ENCODE measurements at regions not wholly inside any gene's neighbourhood (a gene's known extent, or its start where the extent isn't known, plus 50 kb on each side); places are given as distances from the start of the nearest gene placed in this dataset.
"Not testable (repeated sequence)": the region's sequence is repeated elsewhere in the genome, so short reads cannot be mapped to it uniquely, and the experiment has no call there.

DNA sequence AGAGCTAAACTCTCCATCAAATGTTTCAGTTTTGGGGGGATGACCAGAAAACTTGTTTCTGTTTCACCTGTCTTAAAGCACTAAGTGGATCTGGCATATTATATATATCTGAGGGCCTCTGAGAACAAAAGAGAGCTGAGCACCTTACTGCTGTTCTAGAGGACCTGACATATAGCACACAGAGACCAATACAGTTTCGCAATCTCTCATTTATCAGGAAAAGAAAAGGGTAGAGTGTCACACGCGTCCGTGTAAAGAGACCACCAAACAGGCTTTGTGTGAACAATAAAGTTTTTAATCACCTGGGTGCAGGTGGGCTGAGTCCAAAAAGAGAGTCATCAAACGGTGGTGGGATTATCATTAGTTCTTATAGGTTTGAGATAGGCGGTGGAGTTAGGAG, 434.5 kb upstream of the KCND2 start:
- DNase-seq (ENCODE audit: low read depth in 2 of 2), result no peak

DNA sequence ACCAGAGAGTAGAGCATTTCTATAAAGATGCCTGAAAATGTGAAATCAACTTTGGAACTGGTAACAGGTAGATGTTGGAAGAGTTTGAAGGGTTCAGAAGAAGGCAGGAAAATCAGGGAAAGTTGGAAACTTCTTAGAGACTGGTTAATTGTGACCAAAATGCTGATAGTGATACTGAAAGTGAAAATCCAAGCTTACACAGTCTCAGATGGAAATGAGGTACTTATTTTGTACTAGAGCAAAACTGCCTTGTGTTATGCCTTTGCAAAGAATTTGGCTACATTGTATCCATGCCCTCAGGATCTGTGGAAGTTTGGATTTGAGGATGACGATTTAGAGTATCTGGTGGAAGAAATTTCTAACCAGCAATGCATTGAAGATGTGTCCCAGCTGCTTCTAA, 430.6 kb upstream of the KCND2 start:
- no peak for DNase-seq (ENCODE audit: low read depth in 2 of 2)

DNA sequence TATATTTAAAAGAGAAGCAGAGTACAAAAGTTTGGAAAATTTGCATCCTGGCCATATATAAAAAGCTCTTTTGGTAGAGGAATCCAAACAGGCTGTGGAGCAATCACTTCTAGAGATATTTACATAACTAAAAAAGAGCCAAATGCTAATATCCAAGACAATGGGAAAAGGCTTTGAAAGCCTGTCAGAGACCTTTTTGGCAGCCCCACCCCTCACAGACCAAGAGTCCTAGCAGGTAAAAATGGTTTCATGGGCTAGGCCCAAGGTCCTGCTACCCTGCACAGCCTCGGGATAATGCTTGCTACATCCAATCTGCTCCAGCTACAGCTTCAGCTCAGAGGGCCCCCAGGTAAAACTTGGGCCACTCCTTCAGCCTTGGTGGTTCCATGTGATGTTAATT, 430.2 kb upstream of the KCND2 start:
- no peak for DNase-seq (ENCODE audit: low read depth in 2 of 2)

- DNase-seq (ENCODE audit: low read depth in 2 of 2), result no peak
Measured at GRCh38 chr7:119861385-119861784, 411.6 kb upstream of the KCND2 start.

GRCh38 chr7:119868387-119868786, 404.6 kb upstream of the KCND2 start:
- DNase-seq (ENCODE audit: low read depth in 2 of 2), result no peak

DNA sequence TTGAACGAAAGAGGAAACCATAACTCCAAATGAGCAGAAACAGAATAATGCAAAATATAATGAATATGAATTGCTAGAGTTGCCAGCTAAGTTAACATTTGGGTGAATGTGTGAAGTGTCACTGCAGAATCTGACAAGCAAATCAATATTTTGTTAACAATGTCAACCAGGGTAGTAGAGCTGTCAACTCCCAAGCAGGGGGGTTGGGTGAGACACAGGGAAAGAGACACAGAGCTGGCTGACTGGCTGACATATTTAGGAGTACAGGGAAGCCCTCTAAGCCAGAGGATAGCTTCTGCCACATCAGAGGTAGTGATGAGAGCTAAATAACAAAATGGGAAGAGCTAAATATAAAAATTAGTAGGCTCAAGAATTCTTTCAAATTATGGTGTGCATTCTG, 393.1 kb upstream of the KCND2 start:
- no peak for DNase-seq (ENCODE audit: low read depth in 2 of 2)

- DNase-seq (ENCODE audit: low read depth in 2 of 2), result no peak
Measured at GRCh38 chr7:119886007-119886406, 387.0 kb upstream of the KCND2 start.

DNA sequence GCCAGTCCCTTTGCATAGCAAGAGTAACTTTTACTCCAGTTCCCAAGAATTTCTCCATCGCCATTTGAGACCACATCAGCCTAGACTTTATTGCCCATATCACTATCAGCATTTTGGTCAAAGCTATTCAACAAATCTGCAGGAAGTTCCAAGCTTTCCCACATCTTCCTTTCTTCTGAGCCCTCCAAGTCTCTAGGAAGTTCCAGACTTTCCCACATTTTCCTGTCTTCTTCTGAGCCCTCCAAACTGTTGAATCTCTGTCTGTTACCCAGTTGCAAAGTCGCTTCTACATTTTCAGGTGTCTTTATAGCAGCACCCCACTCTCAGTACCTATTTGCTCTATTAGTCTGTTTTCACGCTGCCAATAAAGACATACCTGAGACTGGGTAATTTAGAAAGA, 386.4 kb upstream of the KCND2 start:
- DNase-seq (ENCODE audit: low read depth in 2 of 2), result not testable (repeated sequence)

DNA sequence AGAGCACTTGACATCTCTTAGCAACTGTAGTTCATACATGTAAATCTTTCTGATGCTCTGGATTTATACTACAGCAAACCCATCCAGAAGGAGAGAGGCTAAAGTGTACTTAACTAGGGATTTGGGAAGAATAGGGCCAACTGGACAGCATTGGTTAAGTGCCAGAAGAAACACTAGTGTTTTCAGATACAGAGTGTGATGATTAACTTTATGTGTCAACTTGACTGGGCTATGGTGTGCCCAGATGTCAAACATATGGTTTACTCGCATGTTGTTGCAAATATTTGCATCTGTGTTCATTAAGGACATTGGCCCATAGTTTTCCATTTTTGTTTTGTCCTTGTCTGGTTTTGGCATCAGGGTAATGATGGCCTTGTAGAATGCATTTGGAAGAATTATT, 384.7 kb upstream of the KCND2 start:
- DNase-seq (ENCODE audit: low read depth in 2 of 2), result no peak

DNA sequence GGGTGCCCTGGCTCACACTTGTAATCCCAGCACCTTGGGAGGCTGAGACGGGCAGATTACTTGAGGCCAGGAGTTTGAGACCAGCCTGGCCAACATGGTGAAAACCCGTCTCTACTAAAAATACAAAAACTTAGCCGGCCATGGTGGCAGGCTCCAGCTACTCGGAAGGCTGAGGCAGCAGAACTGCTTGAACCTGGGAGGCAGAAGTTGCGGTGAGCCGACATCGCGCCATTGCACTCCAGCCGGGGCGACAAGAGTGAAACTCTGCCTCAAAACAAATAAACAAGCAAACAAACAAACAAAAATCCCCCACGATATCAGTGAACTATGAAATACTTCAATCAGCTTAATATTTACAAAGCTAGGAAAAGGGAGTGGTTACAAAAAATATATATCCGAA, 382.3 kb upstream of the KCND2 start:
- DNase-seq (ENCODE audit: low read depth in 2 of 2), result no peak

GRCh38 chr7:119895320-119895719, 377.7 kb upstream of the KCND2 start:
- no peak for DNase-seq (ENCODE audit: low read depth in 2 of 2)

- no peak for DNase-seq (ENCODE audit: low read depth in 2 of 2)
Measured at GRCh38 chr7:119896386-119896785, 376.6 kb upstream of the KCND2 start.

- no peak for DNase-seq (ENCODE audit: low read depth in 2 of 2)
Measured at GRCh38 chr7:119900996-119901672, 371.8 kb upstream of the KCND2 start.

- no peak for DNase-seq (ENCODE audit: low read depth in 2 of 2)
Measured at GRCh38 chr7:119903085-119903484, 369.9 kb upstream of the KCND2 start.

DNA sequence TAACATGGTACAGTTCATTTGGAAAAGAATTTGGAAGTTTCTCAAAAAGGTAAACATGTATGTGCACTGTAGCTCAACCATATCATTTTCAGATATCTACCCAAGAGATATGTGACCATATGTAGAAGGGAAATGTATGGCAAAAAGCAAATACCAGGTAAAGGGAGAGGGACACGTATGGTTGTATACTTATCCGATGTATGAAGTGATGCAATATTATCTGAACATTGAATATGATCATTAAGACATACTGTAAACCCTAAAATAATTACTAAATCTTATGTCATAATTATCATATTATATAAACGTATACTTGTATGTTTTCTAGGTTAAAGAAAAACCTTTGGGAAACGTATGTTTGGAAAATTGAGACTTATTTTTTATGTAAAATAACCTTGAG, 367.5 kb upstream of the KCND2 start:
- DNase-seq (ENCODE audit: low read depth in 2 of 2), result no peak

- no peak for DNase-seq (ENCODE audit: low read depth in 2 of 2)
Measured at GRCh38 chr7:119908948-119909347, 364.0 kb upstream of the KCND2 start.

DNA sequence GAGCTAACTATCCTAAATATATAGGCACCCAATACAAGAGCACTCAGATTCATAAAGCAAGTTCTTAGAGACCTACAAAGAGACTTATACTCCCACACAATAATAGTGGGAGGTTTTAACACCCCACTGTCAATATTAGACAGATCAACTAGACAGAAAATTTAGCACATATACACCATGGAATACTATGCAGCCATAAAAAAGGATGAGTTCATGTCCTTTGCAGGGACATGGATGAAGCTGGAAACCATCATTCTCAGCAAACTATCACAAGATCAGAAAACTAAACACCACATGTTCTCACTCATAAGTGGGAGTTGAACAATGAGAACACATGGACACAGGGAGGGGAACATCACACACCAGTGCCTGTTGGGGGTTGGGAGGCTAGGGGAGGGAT, 358.9 kb upstream of the KCND2 start:
- not testable (repeated sequence) for DNase-seq (ENCODE audit: low read depth in 2 of 2)

DNA sequence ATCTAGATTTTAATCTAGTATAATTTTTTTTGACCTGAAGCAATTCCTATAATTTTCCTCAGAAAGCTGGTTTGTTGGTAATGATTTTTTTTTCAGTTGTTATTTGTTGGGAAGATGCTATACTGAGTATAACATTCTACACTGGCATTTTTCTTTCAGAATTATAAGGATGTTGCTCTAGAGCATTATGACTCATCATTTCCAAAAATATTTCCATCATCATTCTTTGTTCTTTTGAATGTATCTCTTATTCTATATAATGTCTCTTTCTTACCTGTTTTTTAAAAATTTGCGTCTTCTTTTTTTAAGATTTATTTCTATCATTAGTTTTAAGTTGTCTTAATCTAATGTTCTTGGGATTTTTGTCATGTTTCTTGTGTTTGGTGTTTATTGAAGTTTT, 356.5 kb upstream of the KCND2 start:
- DNase-seq (ENCODE audit: low read depth in 2 of 2), result no peak

- DNase-seq (ENCODE audit: low read depth in 2 of 2), result no peak
Measured at GRCh38 chr7:119918185-119918584, 354.8 kb upstream of the KCND2 start.

- no peak for DNase-seq (ENCODE audit: low read depth in 2 of 2)
Measured at GRCh38 chr7:119919986-119920385, 353.0 kb upstream of the KCND2 start.

DNA sequence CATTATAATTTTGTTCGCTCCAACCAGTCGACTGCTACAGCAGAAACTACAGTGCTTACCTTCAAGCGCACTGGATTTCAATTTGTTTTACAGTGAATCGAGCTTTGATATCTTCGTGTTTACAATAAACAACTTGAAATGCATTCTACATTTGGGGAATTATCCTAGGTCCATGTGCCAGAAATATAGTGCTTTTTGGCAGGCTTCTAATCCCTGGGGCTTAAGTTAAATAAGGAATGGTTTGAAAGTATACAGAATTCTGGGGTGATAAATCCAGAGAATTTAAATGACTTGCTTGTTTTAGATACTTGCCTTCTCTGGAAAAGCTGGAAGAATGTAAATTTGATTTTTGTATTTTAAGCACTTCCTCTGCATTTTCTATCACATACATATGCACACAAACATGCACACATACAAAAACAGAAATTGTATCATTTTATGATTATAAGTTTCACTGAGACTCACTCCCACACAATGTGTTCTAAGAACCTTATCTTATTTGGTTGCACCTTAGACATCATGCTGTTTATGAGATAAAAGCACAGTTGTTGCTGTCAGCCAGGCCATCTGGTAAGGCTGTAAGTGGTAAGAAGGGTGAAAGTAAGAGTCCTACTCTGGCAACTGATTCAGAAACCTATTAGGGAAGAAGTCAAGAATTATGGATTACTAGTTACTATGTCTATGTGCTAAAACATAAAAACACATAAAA, 347.2 kb upstream of the KCND2 start:
- no peak for DNase-seq (ENCODE audit: low read depth in 2 of 2)

- DNase-seq (ENCODE audit: low read depth in 2 of 2), result no peak
Measured at GRCh38 chr7:119929891-119930290, 343.1 kb upstream of the KCND2 start.

DNA sequence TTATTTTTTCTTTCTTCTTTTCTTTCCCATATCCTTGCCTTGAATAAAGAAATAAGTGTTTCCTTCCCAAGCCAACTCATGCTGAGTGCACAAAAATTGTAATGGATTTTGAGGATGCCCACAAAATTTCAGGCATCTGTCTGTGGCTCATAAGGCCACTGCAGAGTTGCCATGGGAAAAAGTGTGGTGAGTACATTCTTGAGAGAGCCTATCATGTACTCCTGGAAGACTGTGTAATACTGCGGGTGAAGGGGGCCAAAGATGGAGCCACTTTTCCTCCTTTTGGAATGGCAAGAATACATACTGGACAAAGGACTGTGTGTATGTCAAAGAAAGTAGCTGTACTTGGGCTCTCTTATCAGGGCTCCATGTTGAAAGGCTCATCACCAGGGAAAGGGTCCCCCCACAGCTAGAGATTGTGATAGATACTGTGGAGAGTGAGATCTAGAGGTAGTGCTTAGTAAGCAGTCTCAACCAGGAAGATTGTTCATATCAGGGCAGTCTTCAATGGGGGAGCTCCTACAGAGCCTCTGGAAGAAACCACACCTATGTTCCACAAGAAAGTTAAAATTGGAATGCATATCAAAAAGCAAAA, 341.6 kb upstream of the KCND2 start:
- DNase-seq (ENCODE audit: low read depth in 2 of 2), result no peak

Data from stimulated activated CD4-positive, alpha-beta T cell treated with anti-CD3 and anti-CD28 coated beads, Interleukin-12 subunit alpha, Interleukin-12 subunit beta, amount 100 ng/mL, for 24 hours (primary cell).